ENCODE measurements at regions not wholly inside any gene's neighbourhood (a gene's known extent, or its start where the extent isn't known, plus 50 kb on each side); places are given as distances from the start of the nearest gene placed in this dataset.
"Not testable (repeated sequence)": the region's sequence is repeated elsewhere in the genome, so short reads cannot be mapped to it uniquely, and the experiment has no call there.

- no peak for DNase-seq
Observed at GRCh38 chr3:135646873-135647272, 318.7 kb upstream of the PPP2R3A start.

- DNase-seq, result no peak
Observed at GRCh38 chr3:135649361-135649760, 316.2 kb upstream of the PPP2R3A start.

- no peak for DNase-seq
Observed at GRCh38 chr3:135650309-135650708, 315.2 kb upstream of the PPP2R3A start.

- DNase-seq, result no peak
Observed at GRCh38 chr3:135652388-135652787, 313.1 kb upstream of the PPP2R3A start.

- DNase-seq, result no peak
Observed at GRCh38 chr3:135655328-135655727, 310.2 kb upstream of the PPP2R3A start.

- DNase-seq, result not testable (repeated sequence)
Observed at GRCh38 chr3:135658451-135658850, 307.1 kb upstream of the PPP2R3A start.

GRCh38 chr3:135667061-135667460 lies 298.5 kb upstream of the PPP2R3A start:
- no peak for DNase-seq

GRCh38 chr3:135674508-135674907 lies 291.0 kb upstream of the PPP2R3A start:
- no peak for DNase-seq

GRCh38 chr3:135678386-135678785 lies 287.1 kb upstream of the PPP2R3A start:
- DNase-seq, result no peak

- no peak for DNase-seq
Observed at GRCh38 chr3:135688003-135688402, 277.5 kb upstream of the PPP2R3A start.

- no peak for DNase-seq
Observed at GRCh38 chr3:135690664-135691063, 274.9 kb upstream of the PPP2R3A start.

- no peak for DNase-seq
Observed at GRCh38 chr3:135691240-135691639, 274.3 kb upstream of the PPP2R3A start.

GRCh38 chr3:135694142-135694541 lies 271.4 kb upstream of the PPP2R3A start:
- DNase-seq, result no peak

- no peak for DNase-seq
Observed at GRCh38 chr3:135699741-135700140, 265.8 kb upstream of the PPP2R3A start.

- DNase-seq, result no peak
Observed at GRCh38 chr3:135706758-135707375, 258.7 kb upstream of the PPP2R3A start.

GRCh38 chr3:135719449-135719848 lies 246.1 kb upstream of the PPP2R3A start:
- no peak for DNase-seq

GRCh38 chr3:135728007-135728721 lies 237.4 kb upstream of the PPP2R3A start:
- no peak for DNase-seq

GRCh38 chr3:135731546-135731945 lies 234.0 kb upstream of the PPP2R3A start:
- no peak for DNase-seq

- no peak for DNase-seq
Observed at GRCh38 chr3:135736740-135737139, 228.8 kb upstream of the PPP2R3A start.

GRCh38 chr3:135739779-135740178 lies 225.7 kb upstream of the PPP2R3A start:
- no peak for DNase-seq

GRCh38 chr3:135740211-135740610 lies 225.3 kb upstream of the PPP2R3A start:
- DNase-seq, result no peak

GRCh38 chr3:135740751-135741150 lies 224.8 kb upstream of the PPP2R3A start:
- DNase-seq, result no peak

GRCh38 chr3:135751991-135752390 lies 213.5 kb upstream of the PPP2R3A start:
- DNase-seq, result no peak

- no peak for DNase-seq
Observed at GRCh38 chr3:135752851-135753250, 212.7 kb upstream of the PPP2R3A start.

- DNase-seq, result no peak
Observed at GRCh38 chr3:135753506-135753905, 212.0 kb upstream of the PPP2R3A start.

All from activated CD8-positive, alpha-beta memory T cell treated with anti-CD3 and anti-CD28 coated beads for 24 hours (primary cell).